ENCODE measurements at regions not wholly inside any gene's neighbourhood (a gene's known extent, or its start where the extent isn't known, plus 50 kb on each side); places are given as distances from the start of the nearest gene placed in this dataset.

GRCh38 chr11:64503186-64503753 is 52.5 kb upstream of the SLC22A11 start:
- TF ChIP-seq FOXM1 (IDR thresholded peaks at IDR 0.05; ENCODE audit: borderline replicate concordance, low read depth) (no peak), CEBPB (IDR thresholded peaks at IDR 0.05) (no peak), EGR1 (IDR thresholded peaks at IDR 0.05) (no peak), TCF12 (IDR thresholded peaks at IDR 0.05; ENCODE audit: low read depth) (no peak), RAD21 (IDR thresholded peaks at IDR 0.05; ENCODE audit: low read depth) (no peak), TAF1 (IDR thresholded peaks at IDR 0.05; ENCODE audit: low read depth) (no peak), EP300 (IDR thresholded peaks at IDR 0.05; ENCODE audit: borderline replicate concordance) (no peak), YY1 (IDR thresholded peaks at IDR 0.05; ENCODE audit: low read depth) (no peak), REST (IDR thresholded peaks at IDR 0.05; ENCODE audit: low read depth) (no peak), TEAD4 (IDR thresholded peaks at IDR 0.05) (no peak), ZBTB7A (IDR thresholded peaks at IDR 0.05; ENCODE audit: low read depth) (no peak)
